K562 (cell line): ENCODE measurements at regions not wholly inside any gene's neighbourhood (a gene's known extent, or its start where the extent isn't known, plus 50 kb on each side); places are given as distances from the start of the nearest gene placed in this dataset.

Source experiments
- COPS2 ChIP-seq: fragments of 450-650 bp; conservative IDR thresholded peaks from 2 replicates; pipeline ENCODE4 v1.6.1; 2016; ENCODE audit warnings: mild to moderate bottlenecking, moderate library complexity
- NR2C2 ChIP-seq, 2 experiments: fragments of 200-800 bp in 1 of 2; sonication (Bioruptor generic) in 1 of 2; sonication (generic) in 1 of 2; formaldehyde crosslinking in 1 of 2; IDR thresholded peaks; 2 replicates each; pipeline versions ENCODE4 v1.6.1 to v1.8.0; 2016 to 2022; ENCODE audit warnings: mild to moderate bottlenecking in 1 of 2, missing compliant biosample characterization in 1 of 2, missing genetic modification characterization in 1 of 2, missing genetic modification reagents in 1 of 2
- SRSF1 ChIP-seq: fragments of 200-400 bp; formaldehyde crosslinking; IDR thresholded peaks from 2 replicates; pipeline ENCODE4 v1.6.1; 2017; ENCODE audit warnings: mild to moderate bottlenecking, low read depth, low read length, moderate library complexity
- TF ChIP-seq, protein P1 (sequence below): fragments of 250-450 bp; sonication (Bioruptor Pico); IDR thresholded peaks from 2 replicates; pipeline ENCODE4 v1.9.0; 2021; ENCODE audit warnings: mild to moderate bottlenecking
- TF ChIP-seq, protein P2 (sequence below), 2 experiments: fragments of 450-650 bp in 1 of 2; sonication (generic) in 1 of 2; formaldehyde crosslinking in 1 of 2; IDR thresholded peaks; 2 replicates each; pipeline versions ENCODE4 v1.7.1 to v1.9.0; 2016 to 2022; ENCODE audit warnings: inconsistent platforms in 1 of 2, mild to moderate bottlenecking in 1 of 2, missing genetic modification reagents in 1 of 2

DNA sequence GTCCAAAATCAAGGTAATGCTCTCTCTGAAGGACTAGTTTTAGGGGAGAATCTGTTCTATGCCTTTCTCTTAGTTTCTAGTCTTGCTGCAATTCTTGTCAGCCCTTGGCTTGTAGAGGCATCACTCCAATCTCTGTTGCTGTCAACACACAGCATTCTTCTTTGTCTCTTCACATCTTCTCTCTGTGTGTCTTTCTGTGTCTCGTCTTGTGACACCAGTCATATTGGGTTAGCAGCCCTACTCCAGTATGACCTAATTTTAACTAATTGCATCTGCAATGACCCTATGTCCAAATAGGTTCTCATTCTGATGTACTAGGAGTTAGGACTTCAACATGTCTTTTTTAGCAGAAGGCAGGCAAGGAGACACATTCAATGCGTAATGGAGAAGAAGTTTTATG is 1110.6 kb downstream of the DTWD2 start (continued):
- no peak for TF ChIP-seq NR2C2 (CRISPR knock-in tag; IDR thresholded peaks at IDR 0.05)
- no peak for TF ChIP-seq NR2C2 (tag; IDR thresholded peaks at IDR 0.05)
- TF ChIP-seq COPS2, result no peak
- TF ChIP-seq, protein P1, sequence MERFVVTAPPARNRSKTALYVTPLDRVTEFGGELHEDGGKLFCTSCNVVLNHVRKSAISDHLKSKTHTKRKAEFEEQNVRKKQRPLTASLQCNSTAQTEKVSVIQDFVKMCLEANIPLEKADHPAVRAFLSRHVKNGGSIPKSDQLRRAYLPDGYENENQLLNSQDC (CRISPR knock-in tag), result no peak
- TF ChIP-seq, protein P2, sequence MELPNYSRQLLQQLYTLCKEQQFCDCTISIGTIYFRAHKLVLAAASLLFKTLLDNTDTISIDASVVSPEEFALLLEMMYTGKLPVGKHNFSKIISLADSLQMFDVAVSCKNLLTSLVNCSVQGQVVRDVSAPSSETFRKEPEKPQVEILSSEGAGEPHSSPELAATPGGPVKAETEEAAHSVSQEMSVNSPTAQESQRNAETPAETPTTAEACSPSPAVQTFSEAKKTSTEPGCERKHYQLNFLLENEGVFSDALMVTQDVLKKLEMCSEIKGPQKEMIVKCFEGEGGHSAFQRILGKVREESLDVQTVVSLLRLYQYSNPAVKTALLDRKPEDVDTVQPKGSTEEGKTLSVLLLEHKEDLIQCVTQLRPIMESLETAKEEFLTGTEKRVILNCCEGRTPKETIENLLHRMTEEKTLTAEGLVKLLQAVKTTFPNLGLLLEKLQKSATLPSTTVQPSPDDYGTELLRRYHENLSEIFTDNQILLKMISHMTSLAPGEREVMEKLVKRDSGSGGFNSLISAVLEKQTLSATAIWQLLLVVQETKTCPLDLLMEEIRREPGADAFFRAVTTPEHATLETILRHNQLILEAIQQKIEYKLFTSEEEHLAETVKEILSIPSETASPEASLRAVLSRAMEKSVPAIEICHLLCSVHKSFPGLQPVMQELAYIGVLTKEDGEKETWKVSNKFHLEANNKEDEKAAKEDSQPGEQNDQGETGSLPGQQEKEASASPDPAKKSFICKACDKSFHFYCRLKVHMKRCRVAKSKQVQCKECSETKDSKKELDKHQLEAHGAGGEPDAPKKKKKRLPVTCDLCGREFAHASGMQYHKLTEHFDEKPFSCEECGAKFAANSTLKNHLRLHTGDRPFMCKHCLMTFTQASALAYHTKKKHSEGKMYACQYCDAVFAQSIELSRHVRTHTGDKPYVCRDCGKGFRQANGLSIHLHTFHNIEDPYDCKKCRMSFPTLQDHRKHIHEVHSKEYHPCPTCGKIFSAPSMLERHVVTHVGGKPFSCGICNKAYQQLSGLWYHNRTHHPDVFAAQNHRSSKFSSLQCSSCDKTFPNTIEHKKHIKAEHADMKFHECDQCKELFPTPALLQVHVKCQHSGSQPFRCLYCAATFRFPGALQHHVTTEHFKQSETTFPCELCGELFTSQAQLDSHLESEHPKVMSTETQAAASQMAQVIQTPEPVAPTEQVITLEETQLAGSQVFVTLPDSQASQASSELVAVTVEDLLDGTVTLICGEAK (IDR thresholded peaks at IDR 0.05), result no peak
- TF ChIP-seq, protein P2 (CRISPR knock-in tag; IDR thresholded peaks at IDR 0.05), result no peak
- TF ChIP-seq SRSF1, result no peak
